ENCODE measurements at regions not wholly inside any gene's neighbourhood (a gene's known extent, or its start where the extent isn't known, plus 50 kb on each side); places are given as distances from the start of the nearest gene placed in this dataset.

DNA sequence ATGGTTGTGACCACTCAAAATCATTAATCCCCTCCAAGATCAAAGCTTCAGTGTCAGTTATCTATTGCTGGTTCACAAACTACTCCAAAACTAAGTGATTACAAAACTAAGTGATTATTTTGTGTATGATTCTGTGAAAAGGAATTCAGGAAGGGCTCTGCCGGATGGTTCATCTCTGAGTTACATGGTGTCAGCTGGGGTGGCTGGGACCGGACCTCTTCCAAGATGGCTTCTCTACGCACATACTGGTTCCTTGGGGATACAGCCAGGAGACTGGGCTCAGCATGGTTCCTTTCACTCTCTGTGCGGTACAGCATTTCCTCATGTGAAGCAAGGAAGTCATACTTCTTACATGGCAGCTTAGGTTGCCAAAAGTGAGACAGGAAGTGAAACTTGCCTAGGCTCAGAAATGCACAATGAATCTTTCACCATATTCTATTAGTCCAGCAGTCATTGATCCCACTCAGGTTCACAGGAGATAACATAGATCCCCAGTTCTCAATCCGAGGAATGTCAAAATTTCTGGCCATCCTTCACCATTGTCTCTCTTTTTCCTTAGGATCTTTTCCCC, 97.9 kb upstream of the IRX6 start:
- no peak for TF ChIP-seq POLR2A (IDR thresholded peaks at IDR 0.05)
- TF ChIP-seq, protein P1, sequence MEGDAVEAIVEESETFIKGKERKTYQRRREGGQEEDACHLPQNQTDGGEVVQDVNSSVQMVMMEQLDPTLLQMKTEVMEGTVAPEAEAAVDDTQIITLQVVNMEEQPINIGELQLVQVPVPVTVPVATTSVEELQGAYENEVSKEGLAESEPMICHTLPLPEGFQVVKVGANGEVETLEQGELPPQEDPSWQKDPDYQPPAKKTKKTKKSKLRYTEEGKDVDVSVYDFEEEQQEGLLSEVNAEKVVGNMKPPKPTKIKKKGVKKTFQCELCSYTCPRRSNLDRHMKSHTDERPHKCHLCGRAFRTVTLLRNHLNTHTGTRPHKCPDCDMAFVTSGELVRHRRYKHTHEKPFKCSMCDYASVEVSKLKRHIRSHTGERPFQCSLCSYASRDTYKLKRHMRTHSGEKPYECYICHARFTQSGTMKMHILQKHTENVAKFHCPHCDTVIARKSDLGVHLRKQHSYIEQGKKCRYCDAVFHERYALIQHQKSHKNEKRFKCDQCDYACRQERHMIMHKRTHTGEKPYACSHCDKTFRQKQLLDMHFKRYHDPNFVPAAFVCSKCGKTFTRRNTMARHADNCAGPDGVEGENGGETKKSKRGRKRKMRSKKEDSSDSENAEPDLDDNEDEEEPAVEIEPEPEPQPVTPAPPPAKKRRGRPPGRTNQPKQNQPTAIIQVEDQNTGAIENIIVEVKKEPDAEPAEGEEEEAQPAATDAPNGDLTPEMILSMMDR (IDR thresholded peaks at IDR 0.05) = no peak
- H3K27ac ChIP-seq = no peak overlapping the region
- WGBS, 2 donors = 60 to 83% methylated on average over 5 of the region's 5 CpGs
- intact Hi-C loops (cut with DNase I) = no loop called here
- DNase-seq = no peak
- H3K27me3 ChIP-seq = no peaks in the 10 kb centered on the region
- H3K4me3 ChIP-seq (replicated peaks in 1 of 3) = no peak overlapping the region
- no peaks in the 10 kb centered on the region for H3K4me1 ChIP-seq
- no peaks in the 10 kb centered on the region for H3K36me3 ChIP-seq
- H3K9me3 ChIP-seq = no peaks in the 10 kb centered on the region

GRCh38 chr16:55232822-55233221, 91.2 kb upstream of the IRX6 start:
- H3K27me3 ChIP-seq = no peaks in the 10 kb centered on the region
- H3K9me3 ChIP-seq = no peaks in the 10 kb centered on the region
- no peak overlapping the region for H3K4me3 ChIP-seq (replicated peaks in 1 of 3)
- H3K27ac ChIP-seq = no peak overlapping the region
- intact Hi-C loops (cut with DNase I) = no loop called here
- no peak for DNase-seq
- no peaks in the 10 kb centered on the region for H3K4me1 ChIP-seq
- no peaks in the 10 kb centered on the region for H3K36me3 ChIP-seq
- 77 to 83% methylated on average over 7 of the region's 7 CpGs for WGBS, 2 donors
- TF ChIP-seq, protein P1 (IDR thresholded peaks at IDR 0.05) = no peak
- TF ChIP-seq POLR2A (IDR thresholded peaks at IDR 0.05) = no peak

DNA sequence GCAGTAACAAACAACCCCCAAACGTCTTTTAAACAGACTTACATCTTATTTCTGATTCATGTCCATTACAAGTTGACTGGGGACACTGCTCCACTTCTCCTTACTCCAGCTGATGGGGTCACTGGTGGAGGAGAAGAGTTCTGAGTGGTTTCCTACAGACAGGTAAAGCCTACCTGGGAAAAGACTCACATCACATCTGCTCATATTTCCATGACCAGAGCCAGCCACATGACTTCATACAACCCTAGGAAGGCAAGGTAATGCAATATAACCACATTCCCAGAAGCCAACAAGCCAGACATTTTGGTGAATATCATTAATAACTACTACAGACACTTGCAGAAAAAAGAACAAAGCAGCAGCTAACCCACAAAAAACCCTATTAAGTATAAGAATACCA, 90.5 kb upstream of the IRX6 start:
- no peak overlapping the region for H3K4me3 ChIP-seq (replicated peaks in 1 of 3)
- no peaks in the 10 kb centered on the region for H3K36me3 ChIP-seq
- intact Hi-C loops (cut with DNase I) = no loop called here
- H3K9me3 ChIP-seq = no peaks in the 10 kb centered on the region
- TF ChIP-seq, protein P1 (IDR thresholded peaks at IDR 0.05) = no peak
- TF ChIP-seq POLR2A (IDR thresholded peaks at IDR 0.05) = no peak
- H3K27me3 ChIP-seq = no peaks in the 10 kb centered on the region
- H3K4me1 ChIP-seq = no peaks in the 10 kb centered on the region
- no peak for DNase-seq
- H3K27ac ChIP-seq = no peak overlapping the region
- WGBS, 2 donors = 45 to 47% methylated on average over 1 of the region's 1 CpG

GRCh38 chr16:55236655-55237054, 87.3 kb upstream of the IRX6 start:
- 58 to 60% methylated on average over 5 of the region's 5 CpGs for WGBS, 2 donors

GRCh38 chr16:55239723-55240122, 84.3 kb upstream of the IRX6 start:
- H3K36me3 ChIP-seq = no peaks in the 10 kb centered on the region
- DNase-seq = no peak

More at GRCh38 chr16:55236655-55237054, 87.3 kb upstream of the IRX6 start:
- no peak overlapping the region for H3K4me3 ChIP-seq (replicated peaks in 1 of 3)
- H3K27ac ChIP-seq = no peak overlapping the region
- no peak for DNase-seq
- intact Hi-C loops (cut with DNase I) = no loop called here
- no peaks in the 10 kb centered on the region for H3K27me3 ChIP-seq
- H3K9me3 ChIP-seq = no peaks in the 10 kb centered on the region
- no peaks in the 10 kb centered on the region for H3K4me1 ChIP-seq
- TF ChIP-seq POLR2A (IDR thresholded peaks at IDR 0.05) = no peak
- TF ChIP-seq, protein P1 (IDR thresholded peaks at IDR 0.05) = no peak
- H3K36me3 ChIP-seq = no peaks in the 10 kb centered on the region

More at GRCh38 chr16:55239723-55240122, 84.3 kb upstream of the IRX6 start:
- H3K4me3 ChIP-seq (replicated peaks in 1 of 3) = no peak overlapping the region
- H3K4me1 ChIP-seq = no peaks in the 10 kb centered on the region
- TF ChIP-seq POLR2A (IDR thresholded peaks at IDR 0.05) = no peak
- TF ChIP-seq, protein P1 (IDR thresholded peaks at IDR 0.05) = no peak
- no peak overlapping the region for H3K27ac ChIP-seq
- no peaks in the 10 kb centered on the region for H3K27me3 ChIP-seq
- intact Hi-C loops (cut with DNase I) = no loop called here
- H3K9me3 ChIP-seq = no peaks in the 10 kb centered on the region
